ENCODE measurements at regions not wholly inside any gene's neighbourhood (a gene's known extent, or its start where the extent isn't known, plus 50 kb on each side); places are given as distances from the start of the nearest gene placed in this dataset.

DNA sequence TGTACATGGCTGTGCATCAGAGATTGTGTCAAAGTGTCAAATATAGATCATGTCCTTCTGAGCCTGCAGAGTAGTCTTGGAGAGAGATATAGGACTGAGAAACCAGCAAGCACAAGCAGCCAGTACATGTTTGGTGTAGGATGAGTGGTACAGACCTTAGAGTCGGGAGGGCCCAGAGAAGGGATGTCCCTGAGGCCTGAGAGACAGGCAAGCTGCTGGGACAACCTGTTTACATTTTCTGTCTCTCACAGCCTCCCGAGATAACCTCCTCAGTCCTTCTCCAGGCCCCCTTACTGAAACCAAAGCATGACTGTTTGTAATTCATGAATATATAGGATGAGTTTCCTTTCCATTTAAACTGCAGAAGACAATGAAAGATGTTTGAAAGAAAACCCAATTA, 182.4 kb upstream of the STT3B start:
- Histone ChIP-seq H3K4me1 (ENCODE audit: insufficient read depth, low read length, severe bottlenecking) (no peaks in the 10 kb centered on the region), H3K27ac (ENCODE audit: low read depth, low read length, poor library complexity, severe bottlenecking) (no peak overlapping the region), H3K36me3 (ENCODE audit: insufficient read depth, low read length) (no peaks in the 10 kb centered on the region), H3K9ac (ENCODE audit: low read length) (no peak overlapping the region), H3K4me3 (ENCODE audit: low read depth, low read length, poor library complexity, severe bottlenecking) (no peak overlapping the region), H4K20me1 (ENCODE audit: insufficient read depth, low read length) (no peaks in the 10 kb centered on the region), H3K27me3 (ENCODE audit: insufficient read depth, low read length) (no peaks in the 10 kb centered on the region), H3K79me2 (ENCODE audit: insufficient read depth, low read length) (no peaks in the 10 kb centered on the region), H3K9me3 (ENCODE audit: low read length) (no peaks in the 10 kb centered on the region), H3F3A (ENCODE audit: insufficient read depth, low read length) (no peaks in the 10 kb centered on the region), H3K9me2 (ENCODE audit: low read depth, low read length) (no peaks in the 10 kb centered on the region), H2AFZ (ENCODE audit: low read length) (no peak overlapping the region), H3K4me2 (ENCODE audit: low read length) (no peak overlapping the region)
- TF ChIP-seq, protein P1, sequence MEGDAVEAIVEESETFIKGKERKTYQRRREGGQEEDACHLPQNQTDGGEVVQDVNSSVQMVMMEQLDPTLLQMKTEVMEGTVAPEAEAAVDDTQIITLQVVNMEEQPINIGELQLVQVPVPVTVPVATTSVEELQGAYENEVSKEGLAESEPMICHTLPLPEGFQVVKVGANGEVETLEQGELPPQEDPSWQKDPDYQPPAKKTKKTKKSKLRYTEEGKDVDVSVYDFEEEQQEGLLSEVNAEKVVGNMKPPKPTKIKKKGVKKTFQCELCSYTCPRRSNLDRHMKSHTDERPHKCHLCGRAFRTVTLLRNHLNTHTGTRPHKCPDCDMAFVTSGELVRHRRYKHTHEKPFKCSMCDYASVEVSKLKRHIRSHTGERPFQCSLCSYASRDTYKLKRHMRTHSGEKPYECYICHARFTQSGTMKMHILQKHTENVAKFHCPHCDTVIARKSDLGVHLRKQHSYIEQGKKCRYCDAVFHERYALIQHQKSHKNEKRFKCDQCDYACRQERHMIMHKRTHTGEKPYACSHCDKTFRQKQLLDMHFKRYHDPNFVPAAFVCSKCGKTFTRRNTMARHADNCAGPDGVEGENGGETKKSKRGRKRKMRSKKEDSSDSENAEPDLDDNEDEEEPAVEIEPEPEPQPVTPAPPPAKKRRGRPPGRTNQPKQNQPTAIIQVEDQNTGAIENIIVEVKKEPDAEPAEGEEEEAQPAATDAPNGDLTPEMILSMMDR (IDR thresholded peaks at IDR 0.05; ENCODE audit: low read length): no peak
- TF ChIP-seq EZH2 (IDR thresholded peaks at IDR 0.05; ENCODE audit: borderline replicate concordance, low read length): no peak

DNA sequence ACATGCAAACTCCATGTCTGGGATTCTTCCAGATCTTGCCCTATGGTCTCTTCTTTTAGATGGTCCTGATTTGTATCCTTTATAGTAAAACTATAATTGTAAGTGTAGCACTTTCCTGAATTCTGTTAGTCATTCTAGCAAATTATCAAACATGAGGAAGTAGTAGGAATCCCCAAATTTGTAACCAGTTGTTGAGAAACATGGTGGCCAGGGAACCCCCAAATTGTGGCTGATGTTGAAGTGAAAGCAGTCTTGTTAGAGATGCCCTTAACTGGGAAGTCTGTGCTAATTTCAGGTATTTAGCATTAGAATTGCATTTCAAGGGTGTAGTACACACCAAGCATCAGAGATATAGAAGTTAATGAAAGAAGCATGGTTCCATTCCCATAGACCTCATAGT, 180.4 kb upstream of the STT3B start:
- Histone ChIP-seq H3K4me3 (ENCODE audit: low read depth, low read length, poor library complexity, severe bottlenecking) (no peak overlapping the region), H3K27ac (ENCODE audit: low read depth, low read length, poor library complexity, severe bottlenecking) (no peak overlapping the region), H3K4me1 (ENCODE audit: insufficient read depth, low read length, severe bottlenecking) (no peaks in the 10 kb centered on the region), H3K27me3 (ENCODE audit: insufficient read depth, low read length) (no peaks in the 10 kb centered on the region), H3K9me2 (ENCODE audit: low read depth, low read length) (no peaks in the 10 kb centered on the region), H4K20me1 (ENCODE audit: insufficient read depth, low read length) (no peaks in the 10 kb centered on the region), H3K36me3 (ENCODE audit: insufficient read depth, low read length) (no peaks in the 10 kb centered on the region), H3F3A (ENCODE audit: insufficient read depth, low read length) (no peaks in the 10 kb centered on the region), H3K9me3 (ENCODE audit: low read length) (no peaks in the 10 kb centered on the region), H2AFZ (ENCODE audit: low read length) (no peak overlapping the region), H3K79me2 (ENCODE audit: insufficient read depth, low read length) (no peaks in the 10 kb centered on the region), H3K9ac (ENCODE audit: low read length) (no peak overlapping the region), H3K4me2 (ENCODE audit: low read length) (no peak overlapping the region)
- no peak for TF ChIP-seq EZH2 (IDR thresholded peaks at IDR 0.05; ENCODE audit: borderline replicate concordance, low read length)
- TF ChIP-seq, protein P1 (IDR thresholded peaks at IDR 0.05; ENCODE audit: low read length): no peak

DNA sequence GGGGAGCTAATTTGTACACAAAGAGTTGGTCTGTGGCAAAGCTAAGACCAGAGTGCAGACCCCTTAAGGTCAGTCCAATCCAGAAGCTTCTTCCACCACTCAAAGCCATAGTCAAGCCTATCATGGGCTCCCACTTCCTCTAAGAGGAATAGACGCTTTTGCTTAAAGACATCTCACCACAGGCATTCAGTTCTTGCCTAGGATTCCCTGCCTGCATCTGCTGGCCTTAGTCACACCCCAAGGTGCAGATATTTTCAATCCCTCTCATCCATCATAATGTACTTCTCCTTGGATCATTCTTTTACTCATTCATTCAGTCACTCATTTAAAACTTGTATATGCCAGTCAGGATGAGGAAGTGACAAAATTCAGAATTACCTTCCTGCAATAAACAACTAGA, 179.6 kb upstream of the STT3B start:
- H3K4me1 ChIP-seq (ENCODE audit: insufficient read depth, low read length, severe bottlenecking): no peaks in the 10 kb centered on the region
- H4K20me1 ChIP-seq (ENCODE audit: insufficient read depth, low read length): no peaks in the 10 kb centered on the region
- H3K36me3 ChIP-seq (ENCODE audit: insufficient read depth, low read length): no peaks in the 10 kb centered on the region
- H2AFZ ChIP-seq (ENCODE audit: low read length): no peak overlapping the region
- H3F3A ChIP-seq (ENCODE audit: insufficient read depth, low read length): no peaks in the 10 kb centered on the region
- H3K27me3 ChIP-seq (ENCODE audit: insufficient read depth, low read length): no peaks in the 10 kb centered on the region
- TF ChIP-seq EZH2 (IDR thresholded peaks at IDR 0.05; ENCODE audit: borderline replicate concordance, low read length): no peak
- TF ChIP-seq, protein P1 (IDR thresholded peaks at IDR 0.05; ENCODE audit: low read length): no peak
- H3K27ac ChIP-seq (ENCODE audit: low read depth, low read length, poor library complexity, severe bottlenecking): no peak overlapping the region
- H3K9me3 ChIP-seq (ENCODE audit: low read length): no peaks in the 10 kb centered on the region
- H3K9ac ChIP-seq (ENCODE audit: low read length): no peak overlapping the region
- H3K4me2 ChIP-seq (ENCODE audit: low read length): no peak overlapping the region
- H3K79me2 ChIP-seq (ENCODE audit: insufficient read depth, low read length): no peaks in the 10 kb centered on the region
- H3K4me3 ChIP-seq (ENCODE audit: low read depth, low read length, poor library complexity, severe bottlenecking): no peak overlapping the region
- H3K9me2 ChIP-seq (ENCODE audit: low read depth, low read length): no peaks in the 10 kb centered on the region
